NCI-H1105 (cell line): ENCODE measurements at regions not wholly inside any gene's neighbourhood (a gene's known extent, or its start where the extent isn't known, plus 50 kb on each side); places are given as distances from the start of the nearest gene placed in this dataset.
"Not testable (repeated sequence)": the region's sequence is repeated elsewhere in the genome, so short reads cannot be mapped to it uniquely, and the experiment has no call there.

Experiments used
- DNase-seq: peaks from one replicate; lab custom pipeline; 2025; lab: John Stamatoyannopoulos, UW

DNA sequence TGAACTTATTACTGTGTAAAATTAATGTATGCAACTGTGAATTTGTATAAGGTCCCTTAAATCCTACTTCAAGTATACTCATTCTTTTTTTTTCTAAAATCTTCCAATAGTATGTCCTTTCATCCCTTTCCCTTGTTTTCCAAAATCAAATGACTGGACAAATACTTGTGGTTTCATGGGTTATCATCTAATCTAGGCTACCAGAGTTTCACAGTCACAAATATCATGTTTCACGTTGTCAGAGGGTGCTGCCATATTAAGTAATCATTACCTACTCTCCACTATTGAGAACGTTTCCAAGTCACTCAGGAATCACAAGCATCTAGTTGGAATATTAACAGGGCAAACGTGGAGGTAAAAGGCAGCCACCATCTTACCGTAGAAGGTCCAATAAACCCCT, 1235.0 kb upstream of the TENM3 start:
- DNase-seq = no peak

DNA sequence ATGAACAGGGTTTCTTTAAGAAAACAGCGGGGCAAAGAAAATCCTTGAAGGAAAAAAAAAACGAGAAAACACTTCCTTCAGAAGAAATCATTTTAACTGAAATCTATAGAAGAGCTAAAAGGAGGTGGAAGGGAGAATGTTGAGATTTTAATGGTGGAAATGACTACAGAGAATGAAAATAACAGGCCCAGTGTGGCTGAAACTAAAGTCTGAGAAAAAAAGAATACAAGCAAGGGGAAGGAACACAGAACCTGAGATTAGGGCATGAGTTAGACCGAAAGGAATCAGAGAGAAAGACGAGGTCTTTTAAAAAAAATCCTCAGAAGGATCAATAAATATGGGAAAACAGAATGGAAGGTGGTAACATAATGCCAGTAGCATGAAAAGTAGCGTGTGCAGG, 1230.0 kb upstream of the TENM3 start:
- DNase-seq = no peak

DNA sequence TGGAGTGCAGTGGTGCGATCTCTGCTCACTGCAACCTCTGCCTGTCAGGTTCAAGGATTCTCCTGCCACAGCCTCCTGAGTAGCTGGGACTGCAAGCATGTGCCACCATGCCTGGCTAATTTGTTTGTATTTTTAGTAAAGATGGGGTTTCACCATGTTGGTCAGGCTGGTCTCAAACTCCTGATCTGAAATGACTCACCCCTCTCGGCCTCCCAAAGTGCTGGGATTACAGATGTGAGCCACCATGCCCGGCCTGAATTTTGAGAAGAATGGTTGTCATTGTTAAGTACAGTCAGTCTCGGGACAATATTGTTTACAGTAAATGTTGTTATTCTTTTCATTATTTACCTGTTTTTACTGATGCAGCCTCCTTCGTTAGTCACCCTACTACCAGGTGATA, 1226.2 kb upstream of the TENM3 start:
- DNase-seq = no peak

DNA sequence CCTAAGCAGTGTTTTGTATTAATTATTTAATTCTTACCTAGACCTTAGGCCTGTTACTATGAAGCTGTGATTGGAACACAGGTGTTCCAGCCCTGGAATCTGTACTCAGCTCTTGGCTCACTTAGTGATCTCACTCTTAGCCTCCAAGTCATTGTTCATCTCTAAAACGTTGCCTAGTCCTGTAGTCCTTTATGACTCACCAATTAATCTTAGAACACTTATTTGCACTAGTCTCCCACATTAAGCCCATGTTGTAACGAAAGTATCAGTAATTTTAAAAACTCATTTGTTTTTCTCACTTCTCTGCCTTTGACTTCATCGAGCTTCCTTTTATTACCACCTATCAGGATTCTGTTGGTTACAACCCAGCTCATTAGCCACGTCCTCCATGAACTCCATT, 1224.7 kb upstream of the TENM3 start:
- no peak for DNase-seq

DNA sequence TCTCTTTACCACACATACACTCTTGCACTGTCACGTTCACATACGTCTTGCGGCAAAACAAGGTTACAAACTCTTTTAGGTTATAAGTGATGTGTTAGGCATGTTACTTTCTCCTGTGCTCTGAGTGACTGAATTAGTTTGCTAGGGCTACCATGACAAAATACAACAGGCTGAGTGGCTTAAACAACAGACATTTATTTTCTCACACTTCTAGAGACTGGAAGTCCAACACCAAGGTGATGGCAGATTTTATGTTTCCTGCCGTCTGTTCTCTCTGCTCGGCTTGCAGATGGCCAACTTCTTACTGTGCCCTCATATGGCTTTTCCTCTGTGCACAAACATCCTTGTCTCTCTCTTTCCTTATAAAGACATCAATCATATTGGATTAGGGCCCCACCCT, 1224.3 kb upstream of the TENM3 start:
- DNase-seq = no peak

DNA sequence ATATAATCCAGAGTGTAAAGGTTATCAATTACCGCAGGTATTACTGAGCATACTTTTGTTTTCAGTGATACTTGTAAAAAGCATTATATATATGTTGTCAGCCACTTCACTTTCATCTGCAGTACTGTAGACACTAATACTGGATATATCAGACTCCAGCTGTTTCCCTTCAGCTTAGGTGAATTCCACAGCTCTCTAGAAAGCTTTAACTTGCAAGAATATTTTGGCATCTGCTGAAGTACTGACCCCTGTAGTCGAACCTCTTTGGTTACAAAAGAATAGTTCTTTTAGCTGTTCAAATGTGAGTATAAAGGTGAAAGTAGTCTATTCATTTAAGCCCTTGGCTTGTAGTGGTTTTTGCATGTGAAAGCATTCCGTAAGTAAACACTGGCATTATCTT, 1222.7 kb upstream of the TENM3 start:
- no peak for DNase-seq

DNA sequence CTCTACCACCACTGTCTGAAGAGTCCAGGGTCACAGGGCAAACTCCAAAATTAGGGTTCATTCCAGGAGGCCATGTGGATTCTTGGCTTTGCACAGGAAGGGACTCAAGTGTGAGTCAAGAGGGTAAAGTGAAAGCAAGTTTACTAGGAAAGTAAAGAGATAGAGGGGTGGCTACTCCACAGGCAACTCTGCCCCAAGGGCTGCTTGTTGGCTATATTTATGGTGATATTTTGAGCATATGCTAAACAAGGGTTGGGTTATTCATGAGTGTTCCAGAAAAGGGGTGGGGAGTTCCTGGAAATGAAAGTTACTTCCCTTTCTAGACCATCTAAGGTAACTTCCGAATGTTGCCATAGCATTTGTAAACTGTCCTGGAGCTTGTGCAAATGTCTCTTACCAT, 1222.0 kb upstream of the TENM3 start:
- DNase-seq = no peak

DNA sequence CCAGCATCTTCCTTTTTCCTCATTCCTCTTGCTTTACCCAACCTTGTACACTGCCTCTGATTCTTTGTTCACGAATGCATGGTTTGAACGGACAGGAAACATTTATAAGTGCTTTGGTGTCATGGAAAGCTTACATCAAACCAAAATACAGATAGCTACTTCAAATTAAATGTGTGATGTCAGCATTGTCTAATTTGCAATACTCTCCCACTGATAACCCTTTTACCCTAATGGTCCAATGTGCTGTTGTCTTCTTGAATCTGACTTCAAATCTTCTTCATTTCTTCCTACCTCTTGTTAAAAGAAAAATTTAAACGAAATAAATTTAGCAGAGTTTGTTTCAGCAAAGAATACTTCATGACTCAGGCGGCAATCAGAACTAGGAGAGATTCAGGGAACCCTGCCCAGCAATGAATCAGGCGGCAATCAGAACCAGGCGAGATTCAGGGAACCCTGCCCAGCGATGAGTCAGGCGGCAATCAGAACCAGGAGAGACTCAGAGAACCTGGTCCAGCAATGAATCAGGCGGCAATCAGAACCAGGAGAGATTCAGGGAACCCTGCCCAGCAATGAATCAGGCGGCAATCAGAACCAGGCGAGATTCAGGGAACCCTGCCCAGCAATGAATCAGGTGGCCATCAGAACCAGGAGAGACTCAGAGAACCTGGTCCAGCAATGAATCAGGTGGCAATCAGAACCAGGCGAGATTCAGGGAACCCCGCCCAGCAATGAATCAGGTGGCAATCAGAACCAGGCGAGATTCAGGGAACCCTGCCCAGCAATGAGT, 1212.9 kb upstream of the TENM3 start:
- not testable (repeated sequence) for DNase-seq

DNA sequence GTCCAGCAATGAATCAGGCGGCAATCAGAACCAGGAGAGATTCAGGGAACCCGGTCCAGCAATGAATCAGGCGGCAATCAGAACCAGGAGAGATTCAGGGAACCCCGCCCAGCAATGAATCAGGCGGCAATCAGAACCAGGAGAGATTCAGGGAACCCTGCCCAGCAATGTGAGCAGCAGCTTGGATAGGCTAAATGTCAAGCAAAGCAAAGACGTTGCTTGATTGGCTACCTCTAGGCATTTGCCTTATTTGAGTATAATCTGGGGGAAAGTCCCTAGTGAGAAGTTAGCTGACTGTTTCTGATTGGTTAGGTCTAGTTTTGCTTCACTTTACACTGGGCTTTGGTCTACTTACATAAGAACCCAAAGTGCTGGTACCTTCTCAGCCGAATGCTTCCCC, 1212.2 kb upstream of the TENM3 start:
- no peak for DNase-seq

DNA sequence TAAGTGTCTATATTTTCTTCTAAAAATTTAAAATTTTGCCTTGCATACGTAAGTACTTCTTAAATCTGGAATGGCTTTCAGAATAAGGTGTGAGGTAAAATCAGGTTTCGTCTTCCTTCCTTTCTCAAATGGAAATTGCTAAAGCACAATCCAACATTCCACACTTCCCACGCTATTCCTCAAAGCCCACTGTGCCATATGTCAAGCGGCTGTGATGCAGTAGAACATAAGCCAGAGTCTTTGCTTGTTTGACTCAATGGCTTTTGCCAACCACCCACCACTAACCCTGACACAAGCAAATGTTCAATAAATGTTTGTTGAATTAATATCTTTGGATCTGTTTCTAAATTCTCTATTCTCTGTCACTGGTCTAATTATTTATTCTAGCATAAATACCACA, 1199.7 kb upstream of the TENM3 start:
- no peak for DNase-seq

DNA sequence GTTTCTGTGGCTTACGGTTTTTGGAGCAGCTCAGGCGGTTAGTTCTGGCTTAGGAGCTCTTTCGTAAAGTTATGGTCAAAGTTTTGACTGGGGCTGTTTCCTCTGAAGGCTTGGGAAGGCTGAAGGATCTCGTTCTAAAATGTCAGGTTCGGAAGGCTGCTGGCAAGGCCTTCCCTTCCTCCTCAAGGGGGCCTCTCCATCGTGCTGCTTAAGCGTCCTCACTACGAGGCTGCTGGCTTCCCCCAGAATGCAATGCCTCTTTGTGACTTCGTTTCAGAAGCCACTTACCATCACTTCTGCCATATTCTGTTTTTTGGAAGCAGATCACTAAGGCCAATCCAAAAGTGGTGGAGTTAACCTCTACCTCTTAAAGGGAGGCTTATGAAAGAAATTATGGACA, 1196.4 kb upstream of the TENM3 start:
- no peak for DNase-seq

DNA sequence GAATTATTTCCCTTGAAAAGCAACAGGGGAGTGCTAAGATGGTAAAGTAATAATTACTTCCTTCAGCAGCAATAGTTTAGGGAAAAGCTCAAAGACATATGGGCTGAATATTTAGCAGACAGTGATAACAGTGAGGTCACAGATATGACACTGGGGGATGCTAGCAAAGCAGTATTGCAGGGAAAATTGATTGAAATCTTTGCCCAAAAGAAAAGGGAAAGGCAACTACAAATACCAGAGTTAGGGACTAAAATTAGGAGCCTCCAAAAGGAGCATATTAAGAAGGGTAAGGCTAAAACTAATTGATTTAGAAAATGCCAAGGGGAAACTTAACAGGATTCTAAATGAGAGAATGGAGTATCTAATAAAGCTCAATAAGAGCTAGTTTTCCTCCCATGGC, 1191.3 kb upstream of the TENM3 start:
- no peak for DNase-seq

DNA sequence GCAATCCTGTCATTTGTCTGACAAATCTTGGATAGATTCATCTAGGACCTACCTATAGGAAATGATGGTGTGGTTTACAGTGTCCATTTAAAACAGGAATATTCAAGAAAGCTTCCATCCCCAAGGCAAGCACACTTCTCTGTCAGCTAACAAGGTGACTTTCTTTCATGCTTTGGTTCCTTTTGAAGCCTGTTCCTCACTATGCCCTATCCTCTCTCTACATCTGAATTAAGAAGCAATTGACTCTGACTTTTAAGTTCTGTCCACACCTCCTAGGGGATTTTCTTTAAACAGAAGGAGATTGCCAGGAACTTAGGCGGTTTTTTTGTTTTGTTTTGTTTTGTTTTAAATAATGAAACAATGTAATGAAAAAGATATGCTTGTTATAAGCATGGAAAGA, 1181.4 kb upstream of the TENM3 start:
- no peak for DNase-seq

DNA sequence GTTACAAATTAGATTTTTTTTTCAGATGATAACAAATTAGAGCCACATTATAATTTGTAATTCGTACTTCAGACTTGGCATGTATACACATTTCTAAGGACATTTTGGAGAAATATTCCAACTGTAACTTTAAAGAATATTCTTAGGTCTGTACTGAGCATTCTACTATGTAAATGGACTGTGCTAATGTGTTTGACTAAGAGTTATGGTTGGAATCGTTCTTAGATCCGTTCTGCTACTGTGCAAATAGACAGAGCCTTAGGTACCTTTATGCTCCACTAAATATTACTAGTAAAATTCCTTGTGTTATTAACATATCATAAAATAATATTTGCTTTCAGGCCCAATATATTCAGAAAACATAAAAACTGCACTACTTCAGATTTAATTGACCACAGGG, 1180.0 kb upstream of the TENM3 start:
- no peak for DNase-seq

DNA sequence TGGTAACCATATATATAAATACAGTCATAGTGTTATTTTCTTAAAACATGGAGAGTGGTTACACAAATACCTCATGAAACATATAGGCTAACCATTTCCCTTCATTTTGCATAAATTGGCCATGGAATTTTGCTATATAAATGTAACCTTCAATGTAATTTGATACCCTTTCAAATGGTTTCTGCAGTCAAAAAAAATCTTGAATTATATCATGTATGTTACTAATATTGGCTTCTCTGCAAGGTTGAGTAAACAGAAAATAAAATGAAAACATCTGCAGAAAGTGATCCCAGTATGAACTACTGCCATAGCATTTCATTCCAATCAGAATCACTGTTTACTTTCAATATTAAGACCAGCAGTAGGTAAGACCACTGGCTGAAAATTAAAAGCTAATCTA, 1165.9 kb upstream of the TENM3 start:
- DNase-seq = no peak

DNA sequence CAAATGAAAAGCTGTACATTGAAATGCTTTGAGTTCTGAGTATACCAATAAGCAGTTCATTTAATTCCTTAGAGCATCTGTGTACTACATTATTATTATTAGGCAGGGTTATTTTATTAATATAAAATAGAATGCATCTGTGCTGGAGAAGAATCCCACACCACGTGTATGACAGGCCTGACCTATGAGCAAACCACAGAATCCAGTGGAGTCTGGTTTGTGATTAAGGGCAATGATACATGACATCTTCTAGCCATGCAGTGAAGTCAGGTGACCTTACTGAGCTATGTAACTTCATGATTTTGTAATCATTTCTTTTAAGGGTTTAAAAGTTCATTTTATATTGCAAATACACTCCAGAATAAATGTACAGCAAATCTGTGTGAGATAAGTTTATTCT, 1165.0 kb upstream of the TENM3 start:
- no peak for DNase-seq

DNA sequence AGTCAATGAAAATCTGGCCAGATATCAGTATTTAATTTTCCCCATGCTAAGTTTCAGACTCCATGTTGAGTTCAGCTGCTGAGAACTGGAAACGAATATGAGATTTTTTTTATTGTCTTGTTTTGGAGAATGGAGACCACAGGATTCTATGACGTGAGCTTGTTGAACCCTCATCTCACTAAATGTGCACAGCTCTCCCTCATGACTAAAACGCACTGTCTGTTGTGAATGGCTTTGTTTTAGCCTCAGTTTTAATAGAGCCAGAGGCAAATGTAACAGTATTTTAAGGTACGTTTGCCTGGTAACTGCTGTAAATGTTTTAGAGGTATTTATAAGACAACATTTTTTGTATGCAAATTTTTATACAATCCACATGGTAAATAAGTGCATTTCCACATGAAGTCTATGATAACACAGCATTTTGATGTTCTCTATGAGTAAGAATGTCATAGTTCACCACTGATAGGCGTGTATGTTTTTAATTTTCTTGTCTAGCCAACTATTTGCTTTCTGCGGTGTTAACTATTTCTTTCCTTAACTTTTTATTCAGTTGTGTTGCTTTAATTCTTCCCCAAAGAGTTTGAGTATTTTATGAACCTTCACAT, 1159.3 kb upstream of the TENM3 start:
- no peak for DNase-seq

DNA sequence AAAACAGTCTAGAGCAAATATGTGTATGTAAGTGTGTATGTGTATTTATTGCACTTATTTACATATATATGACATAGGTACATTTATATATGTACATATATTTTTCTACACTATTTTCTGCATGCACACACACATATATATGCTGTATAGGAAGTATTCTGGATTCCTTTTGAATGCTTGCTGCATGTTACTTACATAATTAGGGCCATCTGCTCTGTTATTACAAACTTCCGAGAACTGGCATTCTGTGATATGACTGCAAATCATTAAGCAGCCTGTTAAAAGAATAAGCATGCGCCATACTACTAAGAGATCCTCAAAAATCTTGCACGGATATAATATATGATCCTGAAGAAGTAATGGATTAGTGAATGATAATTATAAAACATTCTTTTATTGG, 1157.6 kb upstream of the TENM3 start:
- no peak for DNase-seq

DNA sequence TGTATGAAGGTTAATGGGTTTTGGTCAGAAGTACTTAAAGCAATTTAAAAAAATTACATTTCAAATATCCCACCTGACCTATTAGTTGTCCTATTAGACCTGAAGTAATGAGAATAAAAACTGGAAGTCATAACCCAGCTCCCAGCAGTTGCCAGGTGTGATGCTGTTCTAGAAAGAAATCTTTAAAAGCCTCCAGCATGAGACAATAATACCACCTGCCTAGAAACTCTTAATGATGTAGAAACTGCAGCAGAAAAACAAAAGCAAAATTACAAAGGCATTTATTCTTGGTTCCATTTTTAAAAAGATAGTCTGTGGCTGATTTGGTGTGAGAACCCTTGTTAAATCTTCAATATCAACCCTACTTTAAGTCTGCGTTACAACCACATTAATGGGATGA, 1137.7 kb upstream of the TENM3 start:
- DNase-seq = peak; percentile 48

DNA sequence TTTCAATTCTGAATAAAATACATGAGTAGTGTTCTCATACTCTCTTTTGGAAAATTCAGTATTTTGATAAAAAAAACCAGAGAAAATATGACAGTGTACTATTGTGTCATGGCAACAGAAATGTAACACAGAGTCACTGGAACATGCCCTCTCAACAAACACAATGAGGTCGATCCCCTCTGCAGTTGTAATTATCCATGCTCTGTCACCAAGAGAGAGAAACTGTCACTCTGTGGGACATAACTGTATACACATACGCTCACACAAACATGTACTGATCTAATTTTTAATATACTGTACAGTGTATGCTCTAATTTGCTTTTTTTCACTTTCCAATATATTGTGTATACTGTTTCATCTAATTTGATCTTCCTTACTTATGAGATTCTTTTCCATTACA, 1136.8 kb upstream of the TENM3 start:
- no peak for DNase-seq

DNA sequence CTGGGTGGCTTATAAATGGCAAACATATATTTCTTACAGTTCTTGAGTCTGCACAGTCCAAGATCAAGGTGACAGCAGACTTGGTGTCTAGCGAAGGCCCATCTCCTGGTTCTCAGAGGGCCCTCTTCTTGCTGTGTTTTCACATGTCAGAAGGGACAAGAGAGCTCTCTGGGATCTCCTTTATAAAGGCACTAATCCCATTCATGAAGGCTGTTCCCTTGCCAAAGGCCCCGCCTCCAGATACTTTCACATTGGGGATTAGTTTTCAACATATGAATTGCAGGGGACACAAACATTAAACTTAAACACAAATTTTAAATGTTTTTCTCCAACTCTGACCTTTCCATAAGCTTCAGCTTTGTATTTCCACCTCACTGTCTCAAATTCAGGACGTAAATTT, 1135.0 kb upstream of the TENM3 start:
- no peak for DNase-seq

DNA sequence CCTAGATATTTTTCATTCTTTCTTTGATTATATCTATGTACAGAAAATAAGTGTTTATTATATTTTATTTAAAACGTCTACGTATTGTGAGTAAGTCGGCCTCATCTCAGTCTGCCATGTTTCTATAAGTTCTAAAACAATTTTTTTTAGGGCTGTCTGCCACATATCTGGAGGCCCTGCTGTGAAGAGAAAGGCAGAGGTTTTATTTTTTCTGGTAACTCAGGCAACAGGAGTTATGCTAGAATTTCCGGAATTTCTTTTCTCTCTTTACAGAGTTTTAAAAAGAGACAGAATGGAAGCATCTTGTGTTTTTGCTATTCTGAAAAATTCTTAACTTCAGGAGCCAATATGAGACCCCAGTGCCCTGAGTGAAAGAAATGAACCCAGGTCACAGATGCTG, 1124.0 kb upstream of the TENM3 start:
- no peak for DNase-seq

DNA sequence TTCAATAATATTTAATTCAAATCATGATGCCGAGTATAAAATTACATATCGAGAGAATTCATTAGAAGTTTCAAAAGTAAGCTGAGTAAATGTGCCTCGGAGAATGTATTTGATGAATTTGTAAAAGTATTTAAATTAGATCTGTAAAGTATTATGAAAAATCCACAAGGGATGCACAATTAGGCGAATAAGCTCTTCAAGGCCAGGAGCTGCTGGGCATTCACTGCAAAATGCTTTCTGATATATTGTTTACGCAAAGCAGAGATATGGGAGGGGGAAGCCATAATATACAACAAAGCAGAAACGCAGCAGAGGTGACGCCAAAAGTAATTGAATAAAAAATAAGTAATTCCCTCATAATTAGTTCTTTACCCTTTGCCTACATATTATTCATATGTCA, 1121.5 kb upstream of the TENM3 start:
- no peak for DNase-seq

DNA sequence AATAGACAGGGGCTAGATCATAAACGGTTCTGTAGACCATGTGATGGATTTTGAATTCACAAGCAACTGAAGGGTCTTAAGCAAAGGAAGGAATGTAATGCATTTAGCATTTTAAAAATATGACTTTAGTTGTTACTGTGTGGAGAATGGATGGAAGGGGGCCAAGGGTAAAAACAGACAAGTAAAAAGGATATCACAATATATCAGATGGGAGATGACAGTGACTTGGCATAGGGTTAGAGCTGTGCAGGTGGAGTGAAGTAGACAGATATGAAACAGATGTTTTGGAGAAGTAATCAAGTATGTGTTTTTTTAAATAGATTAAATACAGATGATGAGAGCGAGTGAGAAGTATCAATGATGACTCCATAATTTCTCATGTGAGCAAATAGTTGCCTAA, 1116.0 kb upstream of the TENM3 start:
- no peak for DNase-seq
